ENCODE measurements at regions not wholly inside any gene's neighbourhood (a gene's known extent, or its start where the extent isn't known, plus 50 kb on each side); places are given as distances from the start of the nearest gene placed in this dataset.

- no peak for DNase-seq (ENCODE audit: low spot score)
Measured at GRCh38 chr9:126017758-126018157, 270.6 kb downstream of the PBX3 start.

GRCh38 chr9:126020836-126021235 lies 273.7 kb downstream of the PBX3 start:
- peak; percentile 38 for DNase-seq (ENCODE audit: low spot score)

More at GRCh38 chr9:126017758-126018157, 270.6 kb downstream of the PBX3 start:
- intact Hi-C loops (cut with DNase I): no loop called here

GRCh38 chr9:126023962-126024361 lies 276.8 kb downstream of the PBX3 start:
- no peak for DNase-seq (ENCODE audit: low spot score)
- intact Hi-C loops (cut with DNase I): no loop called here

More at GRCh38 chr9:126020836-126021235, 273.7 kb downstream of the PBX3 start:
- intact Hi-C loops (cut with DNase I): no loop called here

GRCh38 chr9:126024581-126025230 lies 277.5 kb downstream of the PBX3 start:
- intact Hi-C loops (cut with DNase I): no loop called here
- peak; percentile 67 for DNase-seq (ENCODE audit: low spot score)

GRCh38 chr9:126025991-126026390 lies 278.8 kb downstream of the PBX3 start:
- intact Hi-C loops (cut with DNase I): no loop called here
- DNase-seq (ENCODE audit: low spot score): peak; percentile 58

GRCh38 chr9:126027566-126027965 lies 280.4 kb downstream of the PBX3 start:
- intact Hi-C loops (cut with DNase I): no loop called here
- peak; percentile 67 for DNase-seq (ENCODE audit: low spot score)

- intact Hi-C loops (cut with DNase I): no loop called here
- DNase-seq (ENCODE audit: low spot score): peak; percentile 58
Measured at GRCh38 chr9:126028746-126029145, 281.6 kb downstream of the PBX3 start.

- peak; percentile 66 for DNase-seq (ENCODE audit: low spot score)
- intact Hi-C loops (cut with DNase I): no loop called here
Measured at GRCh38 chr9:126030716-126031115, 283.5 kb downstream of the PBX3 start.

- DNase-seq (ENCODE audit: low spot score): peak; percentile 29
- intact Hi-C loops (cut with DNase I): no loop called here
Measured at GRCh38 chr9:126031116-126031515, 283.9 kb downstream of the PBX3 start.

- intact Hi-C loops (cut with DNase I): no loop called here
- DNase-seq (ENCODE audit: low spot score): no peak
Measured at GRCh38 chr9:126032135-126032534, 285.0 kb downstream of the PBX3 start.

- intact Hi-C loops (cut with DNase I): no loop called here
- DNase-seq (ENCODE audit: low spot score): peak; percentile 51
Measured at GRCh38 chr9:126033318-126033717, 286.1 kb downstream of the PBX3 start.

- intact Hi-C loops (cut with DNase I): no loop called here
- peak; percentile 62 for DNase-seq (ENCODE audit: low spot score)
Measured at GRCh38 chr9:126033956-126034355, 286.8 kb downstream of the PBX3 start.

GRCh38 chr9:126036881-126037291 lies 289.7 kb downstream of the PBX3 start:
- intact Hi-C loops (cut with DNase I): no loop called here
- peak; percentile 73 for DNase-seq (ENCODE audit: low spot score)

- peak; percentile 67 for DNase-seq (ENCODE audit: low spot score)
- intact Hi-C loops (cut with DNase I): no loop called here
Measured at GRCh38 chr9:126038790-126039189, 287.8 kb upstream of the MVB12B start.

GRCh38 chr9:126043681-126044080 lies 282.9 kb upstream of the MVB12B start:
- intact Hi-C loops (cut with DNase I): no loop called here
- no peak for DNase-seq (ENCODE audit: low spot score)

GRCh38 chr9:126049088-126049487 lies 277.5 kb upstream of the MVB12B start:
- DNase-seq (ENCODE audit: low spot score): no peak
- intact Hi-C loops (cut with DNase I): no loop called here

- DNase-seq (ENCODE audit: low spot score): no peak
- intact Hi-C loops (cut with DNase I): no loop called here
Measured at GRCh38 chr9:126049896-126050604, 276.6 kb upstream of the MVB12B start.

GRCh38 chr9:126050605-126050990 lies 276.0 kb upstream of the MVB12B start:
- intact Hi-C loops (cut with DNase I): no loop called here
- no peak for DNase-seq (ENCODE audit: low spot score)

GRCh38 chr9:126051446-126052130 lies 275.0 kb upstream of the MVB12B start:
- peak; percentile 60 for DNase-seq (ENCODE audit: low spot score)
- intact Hi-C loops (cut with DNase I): no loop called here

- intact Hi-C loops (cut with DNase I): no loop called here
- no peak for DNase-seq (ENCODE audit: low spot score)
Measured at GRCh38 chr9:126052791-126053190, 273.8 kb upstream of the MVB12B start.

GRCh38 chr9:126053913-126054312 lies 272.7 kb upstream of the MVB12B start:
- no peak for DNase-seq (ENCODE audit: low spot score)
- intact Hi-C loops (cut with DNase I): no loop called here

Measured in cardiac septum (tissue), 1 donor.